ENCODE measurements at regions not wholly inside any gene's neighbourhood (a gene's known extent, or its start where the extent isn't known, plus 50 kb on each side); places are given as distances from the start of the nearest gene placed in this dataset.

- no peak for DNase-seq (ENCODE audit: low spot score)
These were observed 239.8 kb downstream of the TBX18 start for GRCh38 chr6:84524636-84525035.

GRCh38 chr6:84522135-84522549, 242.3 kb downstream of the TBX18 start:
- peak; percentile 28 for DNase-seq (ENCODE audit: low spot score)

- DNase-seq (ENCODE audit: low spot score): no peak
These were observed 242.9 kb downstream of the TBX18 start for GRCh38 chr6:84521511-84521910.

GRCh38 chr6:84517741-84518530, 246.5 kb downstream of the TBX18 start:
- no peak for DNase-seq (ENCODE audit: low spot score)

- DNase-seq (ENCODE audit: low spot score): no peak
These were observed 248.2 kb downstream of the TBX18 start for GRCh38 chr6:84516154-84516553.

- no peak for DNase-seq (ENCODE audit: low spot score)
These were observed 249.3 kb downstream of the TBX18 start for GRCh38 chr6:84515067-84515466.

- no peak for DNase-seq (ENCODE audit: low spot score)
These were observed 250.1 kb downstream of the TBX18 start for GRCh38 chr6:84514089-84514971.

- DNase-seq (ENCODE audit: low spot score): no peak
These were observed 252.0 kb downstream of the TBX18 start for GRCh38 chr6:84512391-84512790.

GRCh38 chr6:84511929-84512328, 252.5 kb downstream of the TBX18 start:
- DNase-seq (ENCODE audit: low spot score): no peak

- no peak for DNase-seq (ENCODE audit: low spot score)
These were observed 255.4 kb downstream of the TBX18 start for GRCh38 chr6:84508981-84509380.

- no peak for DNase-seq (ENCODE audit: low spot score)
These were observed 256.1 kb downstream of the TBX18 start for GRCh38 chr6:84508334-84508733.

- no peak for DNase-seq (ENCODE audit: low spot score)
These were observed 260.4 kb downstream of the TBX18 start for GRCh38 chr6:84504025-84504424.

- DNase-seq (ENCODE audit: low spot score): no peak
These were observed 263.1 kb downstream of the TBX18 start for GRCh38 chr6:84501315-84501714.

- DNase-seq (ENCODE audit: low spot score): no peak
These were observed 263.7 kb downstream of the TBX18 start for GRCh38 chr6:84500726-84501125.

- DNase-seq (ENCODE audit: low spot score): no peak
These were observed 265.5 kb downstream of the TBX18 start for GRCh38 chr6:84498905-84499304.

- no peak for DNase-seq (ENCODE audit: low spot score)
These were observed 265.1 kb upstream of the CEP162 start for GRCh38 chr6:84492241-84493165.

- DNase-seq (ENCODE audit: low spot score): no peak
These were observed 262.2 kb upstream of the CEP162 start for GRCh38 chr6:84489598-84489997.

- no peak for DNase-seq (ENCODE audit: low spot score)
These were observed 259.1 kb upstream of the CEP162 start for GRCh38 chr6:84486526-84486925.

GRCh38 chr6:84469144-84469543, 241.7 kb upstream of the CEP162 start:
- no peak for DNase-seq (ENCODE audit: low spot score)

GRCh38 chr6:84467296-84467695, 239.9 kb upstream of the CEP162 start:
- no peak for DNase-seq (ENCODE audit: low spot score)

- DNase-seq (ENCODE audit: low spot score): no peak
These were observed 239.1 kb upstream of the CEP162 start for GRCh38 chr6:84466511-84466910.

GRCh38 chr6:84464471-84464870, 237.0 kb upstream of the CEP162 start:
- DNase-seq (ENCODE audit: low spot score): no peak
